Esophagus muscularis mucosa (tissue), 4 donors: ENCODE measurements at regions not wholly inside any gene's neighbourhood (a gene's known extent, or its start where the extent isn't known, plus 50 kb on each side); places are given as distances from the start of the nearest gene placed in this dataset.
A peak's percentile ranks its signal among the peaks of the same experiment; 100 is the strongest.

Experiments
- DNase-seq: peaks from one replicate; pipeline ENCODE4 v3.0.0-alpha.2; 2017; ENCODE audit errors: extremely low spot score
- H3K27ac ChIP-seq, 4 donors: fragments of 200-600 bp; sonication (generic); replicated peaks in 1 of 4; 1 replicate in 3 of 4; 2 replicates in 1 of 4; pipeline ENCODE4 v1.5.1; 2016 to 2019; ENCODE audit warnings: mild to moderate bottlenecking in 1 of 4
- H3K27me3 ChIP-seq, 4 donors: fragments of 200-600 bp; sonication (generic); one replicate each; pipeline versions ENCODE4 v1.5.1 to v1.6.0; 2016 to 2019
- H3K36me3 ChIP-seq, 4 donors: fragments of 200-600 bp; sonication (generic); one replicate each; pipeline ENCODE4 v1.5.1; 2016 to 2019
- H3K4me1 ChIP-seq, 4 donors: fragments of 200-600 bp; sonication (generic); one replicate each; pipeline ENCODE4 v1.5.1; 2016 to 2019
- H3K4me3 ChIP-seq, 4 donors: fragments of 200-600 bp; sonication (generic); 1 replicate in 2 of 4; 2 replicates in 2 of 4; pipeline ENCODE4 v1.5.1; 2016 to 2019; ENCODE audit warnings: mild to moderate bottlenecking in 4 of 4, moderate library complexity in 1 of 4
- H3K9me3 ChIP-seq, 4 donors: fragments of 200-600 bp; sonication (generic); 1 replicate in 3 of 4; 2 replicates in 1 of 4; pipeline ENCODE4 v1.5.1; 2016 to 2019
- CTCF ChIP-seq, 3 experiments: fragments of 200-600 bp in 2 of 3; fragments of 450-650 bp in 1 of 3; sonication (generic) in 2 of 3; IDR thresholded peaks; one replicate each; pipeline ENCODE4 v1.5.1; 2017 to 2019; ENCODE audit warnings: antibody characterized with exemption in 3 of 3, mild to moderate bottlenecking in 2 of 3, moderate library complexity in 1 of 3
- EP300 ChIP-seq: sonication (generic); formaldehyde crosslinking; IDR thresholded peaks from one replicate; pipeline ENCODE4 v1.6.1; 2017; ENCODE audit warnings: antibody characterized with exemption
- POLR2A ChIP-seq: fragments of 450-650 bp; IDR thresholded peaks from one replicate; pipeline ENCODE4 v1.6.1; 2017; ENCODE audit warnings: antibody characterized with exemption, moderate library complexity, mild to moderate bottlenecking, low read depth
- POLR2AphosphoS5 ChIP-seq, 2 donors: sonication (generic); formaldehyde crosslinking; IDR thresholded peaks; one replicate each; pipeline ENCODE4 v1.6.1; 2017; ENCODE audit warnings: antibody characterized with exemption in 2 of 2
- WGBS: methylation state at CpG from one replicate; pipeline ENCODE4 v1.1.5; 2018; 5-methylcytosine and 5-hydroxymethylcytosine counted together
- intact Hi-C: fragments of 100-400 bp; cut with DNase I; formaldehyde crosslinking; loops from one replicate; pipeline ENCODE4 v1.15.1; 2023

GRCh38 chr1:109818271-109818987, 54.7 kb upstream of the EPS8L3 start:
- Histone ChIP-seq H3K36me3 (no peaks in the 10 kb centered on the region), H3K4me3 (no peak overlapping the region), H3K27me3 (no peaks in the 10 kb centered on the region), H3K4me1 (peaks cover 30 to 46% (median 42%) of the 10 kb centered on the region in 4 donors), H3K27ac (no peak overlapping the region), H3K9me3 (peaks cover 0 to 8% (median 6%) of the 10 kb centered on the region in 4 donors)
- TF ChIP-seq POLR2AphosphoS5 (IDR thresholded peaks at IDR 0.05) (no peak), CTCF (IDR thresholded peaks at IDR 0.05) (no peak), EP300 (no peak), POLR2A (no peak)
- DNase-seq: no peak
- intact Hi-C loops: no loop called here
- 81% methylated on average over 3 of the region's 6 CpGs for WGBS

DNA sequence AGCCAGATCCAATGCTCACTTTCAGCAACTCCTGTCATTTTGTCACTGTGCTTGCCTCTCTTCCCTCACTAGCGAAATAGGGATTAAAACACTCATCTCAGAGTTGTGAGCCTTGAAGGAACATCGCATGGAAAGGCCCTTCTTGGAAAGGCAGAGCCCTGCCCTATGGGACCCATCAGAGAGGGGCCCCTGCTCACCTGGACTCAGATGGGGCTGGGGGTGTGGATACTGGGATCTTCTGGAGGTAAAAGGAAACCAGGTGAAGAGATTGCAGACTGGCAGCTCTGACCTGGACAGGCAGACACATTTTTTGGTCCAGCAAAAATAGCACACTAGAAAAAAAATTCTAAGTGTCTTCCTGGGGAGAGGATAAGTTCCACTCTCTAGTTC, 54.2 kb upstream of the EPS8L3 start:
- peaks cover 25 to 40% (median 36%) of the 10 kb centered on the region in 4 donors for H3K4me1 ChIP-seq
- intact Hi-C loops: no loop called here

GRCh38 chr1:109816975-109817535, 53.3 kb upstream of the EPS8L3 start:
- Histone ChIP-seq H3K4me1 (peaks cover 19 to 32% (median 28%) of the 10 kb centered on the region in 4 donors), H3K4me3 (no peak overlapping the region), H3K36me3 (no peaks in the 10 kb centered on the region), H3K27me3 (no peaks in the 10 kb centered on the region), H3K9me3 (peaks cover 0 to 8% (median 6%) of the 10 kb centered on the region in 4 donors), H3K27ac (no peak overlapping the region)
- TF ChIP-seq POLR2A (no peak), CTCF (IDR thresholded peaks at IDR 0.05) (no peak), POLR2AphosphoS5 (IDR thresholded peaks at IDR 0.05) (no peak), EP300 (no peak)
- WGBS: 100% methylated on average over 3 of the region's 4 CpGs
- DNase-seq: no peak
- intact Hi-C loops: no loop called here

More for the DNA sequence above, 54.2 kb upstream of the EPS8L3 start:
- WGBS: 97% methylated on average over 2 of the region's 2 CpGs
- Histone ChIP-seq H3K27me3 (no peaks in the 10 kb centered on the region), H3K9me3 (peaks cover 0 to 8% (median 6%) of the 10 kb centered on the region in 4 donors), H3K27ac (no peak overlapping the region), H3K36me3 (no peaks in the 10 kb centered on the region), H3K4me3 (no peak overlapping the region)
- DNase-seq: no peak
- TF ChIP-seq EP300 (no peak), CTCF (IDR thresholded peaks at IDR 0.05) (no peak), POLR2AphosphoS5 (IDR thresholded peaks at IDR 0.05) (no peak), POLR2A (no peak)

DNA sequence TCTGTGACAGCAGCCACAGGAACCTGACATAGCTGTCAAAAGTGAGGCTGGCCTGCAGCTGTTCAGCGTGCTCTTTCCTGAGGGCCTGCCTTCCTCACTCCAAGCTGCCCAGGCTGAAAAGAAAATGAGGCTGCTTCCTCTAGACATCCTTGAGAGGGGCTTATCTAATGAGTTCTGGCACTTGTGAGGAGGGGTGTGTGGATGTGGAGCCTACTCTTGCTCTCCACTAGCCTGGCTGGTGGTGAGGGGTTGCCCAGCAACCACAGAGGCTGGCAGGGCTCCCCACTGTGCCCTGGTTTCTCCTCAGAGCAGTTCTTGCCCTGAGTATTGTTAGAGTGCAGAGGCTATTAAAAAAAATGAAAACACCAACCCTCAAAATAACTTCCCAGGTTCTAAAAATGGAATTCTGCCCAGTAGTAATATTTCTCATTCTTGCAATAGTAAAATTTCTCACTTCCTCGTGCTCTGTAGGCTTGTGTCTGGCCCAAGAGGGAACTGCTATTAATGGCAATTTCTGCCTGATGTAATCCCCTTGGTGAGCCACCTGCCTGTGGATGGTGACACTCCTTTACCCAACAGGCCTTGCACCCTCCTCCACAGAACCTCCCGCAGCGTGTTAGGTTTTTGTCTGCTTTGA, 52.6 kb upstream of the EPS8L3 start:
- peak overlapping the region in 1 of 4 donors; percentile 41 for H3K27ac ChIP-seq
- no peaks in the 10 kb centered on the region for H3K36me3 ChIP-seq
- peak in 1 of 2 donors; percentile 38 for TF ChIP-seq POLR2AphosphoS5 (IDR thresholded peaks at IDR 0.05)
- no peak for TF ChIP-seq CTCF (IDR thresholded peaks at IDR 0.05)
- H3K27me3 ChIP-seq: no peaks in the 10 kb centered on the region
- WGBS: 63% methylated on average over 4 of the region's 4 CpGs
- no peak overlapping the region for H3K4me3 ChIP-seq
- intact Hi-C loops: no loop called here
- peaks cover 12 to 24% (median 21%) of the 10 kb centered on the region in 4 donors for H3K4me1 ChIP-seq
- no peak for DNase-seq
- H3K9me3 ChIP-seq: peaks cover 0 to 8% (median 6%) of the 10 kb centered on the region in 4 donors
